DND-41 (cell line): ENCODE measurements at regions not wholly inside any gene's neighbourhood (a gene's known extent, or its start where the extent isn't known, plus 50 kb on each side); places are given as distances from the start of the nearest gene placed in this dataset.

Experiments used
- EZH2 ChIP-seq: IDR thresholded peaks from 3 replicates; pipeline ENCODE4 v1.6.1; 2012; ENCODE audit warnings: borderline replicate concordance, low read depth, mild to moderate bottlenecking, moderate library complexity, low read length, inconsistent platforms; ENCODE audit not compliant: severe bottlenecking
- TF ChIP-seq, protein P1 (sequence below): IDR thresholded peaks from 2 replicates; pipeline ENCODE4 v1.5.1; 2012; ENCODE audit warnings: borderline replicate concordance, low read length, moderate library complexity, mild to moderate bottlenecking; ENCODE audit not compliant: poor library complexity, severe bottlenecking; ENCODE audit errors: extremely low read depth

GRCh38 chr3:31461426-31461825, 71.3 kb upstream of the STT3B start:
- TF ChIP-seq, protein P1, sequence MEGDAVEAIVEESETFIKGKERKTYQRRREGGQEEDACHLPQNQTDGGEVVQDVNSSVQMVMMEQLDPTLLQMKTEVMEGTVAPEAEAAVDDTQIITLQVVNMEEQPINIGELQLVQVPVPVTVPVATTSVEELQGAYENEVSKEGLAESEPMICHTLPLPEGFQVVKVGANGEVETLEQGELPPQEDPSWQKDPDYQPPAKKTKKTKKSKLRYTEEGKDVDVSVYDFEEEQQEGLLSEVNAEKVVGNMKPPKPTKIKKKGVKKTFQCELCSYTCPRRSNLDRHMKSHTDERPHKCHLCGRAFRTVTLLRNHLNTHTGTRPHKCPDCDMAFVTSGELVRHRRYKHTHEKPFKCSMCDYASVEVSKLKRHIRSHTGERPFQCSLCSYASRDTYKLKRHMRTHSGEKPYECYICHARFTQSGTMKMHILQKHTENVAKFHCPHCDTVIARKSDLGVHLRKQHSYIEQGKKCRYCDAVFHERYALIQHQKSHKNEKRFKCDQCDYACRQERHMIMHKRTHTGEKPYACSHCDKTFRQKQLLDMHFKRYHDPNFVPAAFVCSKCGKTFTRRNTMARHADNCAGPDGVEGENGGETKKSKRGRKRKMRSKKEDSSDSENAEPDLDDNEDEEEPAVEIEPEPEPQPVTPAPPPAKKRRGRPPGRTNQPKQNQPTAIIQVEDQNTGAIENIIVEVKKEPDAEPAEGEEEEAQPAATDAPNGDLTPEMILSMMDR: no peak
- no peak for TF ChIP-seq EZH2
